ENCODE measurements at regions not wholly inside any gene's neighbourhood (a gene's known extent, or its start where the extent isn't known, plus 50 kb on each side); places are given as distances from the start of the nearest gene placed in this dataset.

- TF ChIP-seq CTCF (IDR thresholded peaks at IDR 0.05) (no peak), CHD2 (IDR thresholded peaks at IDR 0.05; ENCODE audit: low read length, partially characterized antibody) (no peak), SREBF2 (IDR thresholded peaks at IDR 0.05) (no peak), TP53 (CRISPR knock-in tag; IDR thresholded peaks at IDR 0.05) (no peak), USF2 (IDR thresholded peaks at IDR 0.05) (no peak), EHMT2 (IDR thresholded peaks at IDR 0.05; ENCODE audit: low read depth) (no peak), NPAS2 (CRISPR knock-in tag; IDR thresholded peaks at IDR 0.05; ENCODE audit: borderline replicate concordance) (no peak), CEBPB (IDR thresholded peaks at IDR 0.05) (no peak), RAD21 (conservative IDR thresholded peaks at IDR 0.05 in 1 of 2, IDR thresholded peaks at IDR 0.05 in 1 of 2) (no peak), POLR2AphosphoS2 (conservative IDR thresholded peaks at IDR 0.05; ENCODE audit: low read length) (no peak), REST (IDR thresholded peaks at IDR 0.05) (no peak), CBX8 (IDR thresholded peaks at IDR 0.05) (no peak), POLR2A (IDR thresholded peaks at IDR 0.05; ENCODE audit: low read length) (no peak), RFX5 (IDR thresholded peaks at IDR 0.05) (no peak)
These were observed 50.8 kb upstream of the BTRC start for GRCh38 chr10:101303087-101303703.
